GM18526 (cell line): ENCODE measurements at regions not wholly inside any gene's neighbourhood (a gene's known extent, or its start where the extent isn't known, plus 50 kb on each side); places are given as distances from the start of the nearest gene placed in this dataset.

Source experiments
- POLR2A ChIP-seq: IDR thresholded peaks from 3 replicates; pipeline ENCODE4 v1.6.1; 2011; ENCODE audit not compliant: insufficient read length; ENCODE audit errors: extremely low read depth

DNA sequence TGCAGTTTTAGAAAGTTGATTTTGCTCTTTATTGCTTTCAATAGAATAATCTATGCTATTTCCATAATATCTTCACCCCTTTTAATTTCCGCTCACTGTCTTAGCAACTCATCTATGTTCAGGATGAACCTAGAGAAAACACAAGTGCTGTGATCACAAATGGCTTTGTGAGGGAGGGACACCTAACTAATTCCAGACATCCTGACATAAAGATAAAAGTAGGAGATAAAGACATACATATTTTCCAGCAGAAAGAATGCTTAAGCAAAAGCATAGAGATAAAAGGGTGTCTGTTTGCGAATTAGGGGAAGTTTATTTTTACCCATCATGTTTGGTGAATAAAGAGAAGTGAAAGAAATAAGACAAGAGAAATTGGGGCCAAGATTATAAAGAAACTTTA lies 254.2 kb downstream of the KCNJ2 start:
- no peak for TF ChIP-seq POLR2A

GRCh38 chr17:70426752-70427151 lies 257.4 kb downstream of the KCNJ2 start:
- no peak for TF ChIP-seq POLR2A

DNA sequence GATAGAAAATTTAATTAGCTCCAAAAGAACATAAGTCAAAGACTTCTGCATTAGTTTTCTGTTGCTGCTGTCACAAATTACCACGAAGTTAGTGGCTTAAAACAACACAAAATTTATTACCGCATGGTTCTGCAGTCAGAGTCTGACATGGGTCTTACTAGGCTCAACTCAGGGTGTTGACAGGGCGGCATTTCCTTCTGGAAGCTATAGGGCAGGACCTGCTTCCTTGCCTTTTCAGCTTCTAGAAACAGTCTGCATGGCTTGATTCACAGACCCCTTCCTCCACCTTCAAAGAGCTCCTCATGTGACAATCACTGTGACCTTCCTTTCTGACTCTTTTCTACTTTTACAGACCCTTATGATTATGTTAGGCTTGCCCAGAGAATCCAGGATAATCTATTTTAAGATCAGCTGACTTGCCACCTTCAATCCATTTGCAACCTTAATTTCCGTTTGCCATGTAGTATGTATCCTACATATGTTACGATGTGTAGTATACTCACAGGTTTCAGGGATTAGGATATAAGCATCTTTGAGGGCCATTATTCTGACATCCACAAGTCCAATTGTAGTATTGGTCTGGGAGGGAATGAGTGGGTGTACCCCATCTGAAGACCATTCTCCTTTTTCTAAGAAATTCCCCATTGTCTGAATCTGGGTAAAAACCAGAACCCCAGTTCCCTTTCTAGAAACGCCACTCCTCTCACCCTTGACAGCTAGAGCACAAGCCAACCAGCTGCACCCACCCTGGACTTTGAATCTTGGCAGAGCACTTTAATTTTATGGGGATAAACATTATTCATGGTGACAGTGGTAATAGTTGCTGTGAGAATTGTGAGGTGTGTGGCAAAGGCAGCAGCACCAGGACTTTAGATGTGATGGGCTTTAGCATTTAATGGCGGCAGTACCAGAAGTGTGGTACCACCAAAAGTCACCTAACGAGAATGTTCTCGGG lies 265.5 kb downstream of the KCNJ2 start:
- TF ChIP-seq POLR2A, result no peak

DNA sequence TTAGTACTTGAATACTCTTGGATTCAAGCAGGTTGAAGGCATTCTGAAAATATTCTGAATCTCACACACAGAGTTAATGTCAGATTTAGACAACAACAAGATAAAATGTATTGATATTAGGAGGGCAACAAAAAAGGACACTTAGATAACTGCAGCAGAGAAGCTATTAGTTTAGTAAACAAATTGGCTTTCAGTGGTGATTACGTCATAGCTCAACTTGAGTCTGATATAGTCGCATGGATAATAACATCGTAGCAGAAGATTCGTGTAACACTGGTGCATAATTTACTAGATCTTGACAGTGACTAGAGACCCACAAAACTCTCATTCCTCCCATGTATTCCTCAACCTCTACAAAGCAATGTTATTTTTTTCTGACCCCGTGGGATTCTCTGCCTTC lies 268.3 kb downstream of the KCNJ2 start:
- no peak for TF ChIP-seq POLR2A

DNA sequence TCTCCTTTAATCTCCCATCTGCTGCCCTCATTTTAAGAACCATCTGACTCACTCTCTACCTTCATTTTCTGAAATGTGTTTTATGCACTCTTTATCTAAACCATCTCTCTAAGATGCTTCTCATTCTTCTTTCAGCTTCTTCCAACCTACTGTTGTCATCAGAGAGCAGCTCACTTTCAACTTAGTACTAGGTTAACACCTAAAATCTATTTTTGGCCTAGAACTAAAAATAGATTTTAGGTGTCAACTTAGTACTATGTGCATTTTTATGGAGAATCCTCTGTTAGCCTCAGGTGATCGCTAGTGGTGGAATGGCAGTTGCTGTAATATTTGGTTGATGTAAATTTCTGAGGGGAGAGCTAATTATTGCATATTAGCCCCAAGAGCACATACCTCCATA lies 277.1 kb downstream of the KCNJ2 start:
- no peak for TF ChIP-seq POLR2A

- no peak for TF ChIP-seq POLR2A
Observed at GRCh38 chr17:70447588-70447987, 278.3 kb downstream of the KCNJ2 start.

DNA sequence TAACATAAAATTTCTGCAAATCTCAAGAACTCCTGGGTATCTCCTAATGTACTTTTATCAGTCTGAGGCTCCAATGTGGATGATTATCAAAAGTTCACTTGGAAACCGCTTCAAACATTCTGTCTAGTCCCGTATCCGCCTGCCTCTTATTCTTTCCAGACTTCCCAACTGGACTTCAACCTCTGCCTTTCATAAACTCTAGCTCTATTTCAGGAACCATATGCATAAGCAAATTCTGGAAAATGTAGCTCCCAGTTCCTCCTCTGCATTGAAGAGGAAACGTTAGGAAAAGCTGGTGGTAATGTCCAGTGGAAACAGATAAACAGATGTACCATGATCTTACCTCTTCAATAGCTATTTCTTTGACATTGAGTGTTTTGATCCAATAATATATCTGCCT lies 285.0 kb downstream of the KCNJ2 start:
- no peak for TF ChIP-seq POLR2A

DNA sequence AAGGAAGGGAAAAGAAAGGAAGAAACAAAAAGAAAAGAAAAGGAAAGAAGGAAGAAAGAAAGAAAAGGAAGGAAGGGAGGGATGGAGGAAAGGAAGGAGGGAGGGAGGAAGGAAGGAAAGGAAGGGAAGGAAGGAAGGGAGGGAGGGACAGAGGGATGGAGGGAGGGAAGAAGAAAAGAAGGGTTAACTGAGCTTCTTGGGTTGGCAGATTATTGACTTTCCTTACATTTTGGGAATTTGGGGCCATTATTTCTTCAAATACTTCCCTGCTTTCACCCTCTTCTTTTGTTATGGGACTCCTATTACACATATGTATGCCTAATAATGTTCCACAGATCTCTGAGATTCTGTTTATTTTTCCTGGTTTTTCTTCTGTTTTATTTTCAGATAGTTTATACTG lies 285.6 kb downstream of the KCNJ2 start:
- no peak for TF ChIP-seq POLR2A

- TF ChIP-seq POLR2A, result no peak
Observed at GRCh38 chr17:70464995-70465394, 295.7 kb downstream of the KCNJ2 start.

GRCh38 chr17:70468661-70469060 lies 299.3 kb downstream of the KCNJ2 start:
- TF ChIP-seq POLR2A, result no peak

GRCh38 chr17:70473049-70473448 lies 303.7 kb downstream of the KCNJ2 start:
- TF ChIP-seq POLR2A, result no peak

GRCh38 chr17:70476368-70476767 lies 307.0 kb downstream of the KCNJ2 start:
- TF ChIP-seq POLR2A, result no peak

- no peak for TF ChIP-seq POLR2A
Observed at GRCh38 chr17:70478902-70479301, 309.6 kb downstream of the KCNJ2 start.

GRCh38 chr17:70479779-70480178 lies 310.4 kb downstream of the KCNJ2 start:
- no peak for TF ChIP-seq POLR2A

GRCh38 chr17:70483624-70484023 lies 314.3 kb downstream of the KCNJ2 start:
- no peak for TF ChIP-seq POLR2A

DNA sequence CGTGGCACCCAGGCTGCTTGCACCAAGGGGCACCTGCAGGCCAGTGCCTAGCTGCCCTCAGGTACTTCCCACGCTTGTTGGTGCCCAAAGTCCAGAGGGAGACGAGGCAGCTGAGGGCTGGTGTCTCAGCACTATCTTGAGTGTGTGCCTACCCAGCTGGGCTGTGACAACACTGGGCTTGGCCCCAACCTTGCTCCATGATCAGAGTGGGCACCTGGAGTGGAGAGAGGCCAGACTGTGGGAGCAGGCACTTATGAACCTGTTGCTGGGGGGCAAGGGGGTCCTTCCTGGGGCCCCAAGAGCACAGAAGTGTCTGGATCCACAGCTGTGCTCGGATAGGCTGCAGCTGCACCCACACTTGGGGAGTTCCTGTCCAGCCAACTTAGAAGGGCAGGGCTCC lies 314.7 kb downstream of the KCNJ2 start:
- TF ChIP-seq POLR2A, result no peak

GRCh38 chr17:70484496-70484895 lies 315.2 kb downstream of the KCNJ2 start:
- no peak for TF ChIP-seq POLR2A
